ENCODE measurements at regions not wholly inside any gene's neighbourhood (a gene's known extent, or its start where the extent isn't known, plus 50 kb on each side); places are given as distances from the start of the nearest gene placed in this dataset.
"Not testable (repeated sequence)": the region's sequence is repeated elsewhere in the genome, so short reads cannot be mapped to it uniquely, and the experiment has no call there.

- H3K9ac ChIP-seq (ENCODE audit: low read length): no peak overlapping the region
- no peaks in the 10 kb centered on the region for H3K27me3 ChIP-seq (ENCODE audit: insufficient read depth, low read depth, low read length)
- H2AFZ ChIP-seq (ENCODE audit: low read depth, low read length): no peak overlapping the region
- H4K20me1 ChIP-seq (ENCODE audit: insufficient read depth): no peaks in the 10 kb centered on the region
- H3F3A ChIP-seq (ENCODE audit: insufficient read depth, low read length, poor library complexity, severe bottlenecking): no peaks in the 10 kb centered on the region
- H3K4me2 ChIP-seq (ENCODE audit: low read length): no peak overlapping the region
- H3K9me2 ChIP-seq (ENCODE audit: insufficient read depth, low read length): no peaks in the 10 kb centered on the region
- H3K9me3 ChIP-seq (ENCODE audit: low read length): no peaks in the 10 kb centered on the region
- TF ChIP-seq POLR2AphosphoS5 (IDR thresholded peaks at IDR 0.05) (no peak), MXI1 (conservative IDR thresholded peaks at IDR 0.05; ENCODE audit: poor library complexity, severe bottlenecking) (no peak), RAD21 (conservative IDR thresholded peaks at IDR 0.05) (no peak), EZH2 (IDR thresholded peaks at IDR 0.05; ENCODE audit: borderline replicate concordance, insufficient read depth, low read length, poor library complexity, severe bottlenecking) (no peak), EP300 (conservative IDR thresholded peaks at IDR 0.05; ENCODE audit: poor library complexity, severe bottlenecking) (no peak), CTCF (IDR thresholded peaks at IDR 0.05; ENCODE audit: poor library complexity, severe bottlenecking) (no peak), REST (IDR thresholded peaks at IDR 0.05; ENCODE audit: borderline replicate concordance) (no peak), TAF1 (IDR thresholded peaks at IDR 0.05; ENCODE audit: low read depth) (no peak), SMC3 (conservative IDR thresholded peaks at IDR 0.05; ENCODE audit: poor library complexity) (no peak)
- H3K4me3 ChIP-seq (ENCODE audit: low read length): no peak overlapping the region
- no peak overlapping the region for H3K27ac ChIP-seq (ENCODE audit: low read length)
- H3K79me2 ChIP-seq (replicated peaks; ENCODE audit: insufficient read depth, low read length): no peaks in the 10 kb centered on the region
- no peaks in the 10 kb centered on the region for H3K36me3 ChIP-seq (ENCODE audit: insufficient read depth, low read length)
Measured at GRCh38 chr12:126286203-126286602, 1221.0 kb downstream of the AACS start.

GRCh38 chr12:126290456-126290855 lies 1225.2 kb downstream of the AACS start:
- H3K4me2 ChIP-seq (ENCODE audit: low read length): no peak overlapping the region
- H3K27me3 ChIP-seq (ENCODE audit: insufficient read depth, low read depth, low read length): no peaks in the 10 kb centered on the region
- no peaks in the 10 kb centered on the region for H3F3A ChIP-seq (ENCODE audit: insufficient read depth, low read length, poor library complexity, severe bottlenecking)
- H2AFZ ChIP-seq (ENCODE audit: low read depth, low read length): no peak overlapping the region
- no peaks in the 10 kb centered on the region for H3K9me3 ChIP-seq (ENCODE audit: low read length)
- H3K9me2 ChIP-seq (ENCODE audit: insufficient read depth, low read length): no peaks in the 10 kb centered on the region
- no peak overlapping the region for H3K9ac ChIP-seq (ENCODE audit: low read length)
- TF ChIP-seq SMC3 (conservative IDR thresholded peaks at IDR 0.05; ENCODE audit: poor library complexity) (no peak), MXI1 (conservative IDR thresholded peaks at IDR 0.05; ENCODE audit: poor library complexity, severe bottlenecking) (no peak), EZH2 (IDR thresholded peaks at IDR 0.05; ENCODE audit: borderline replicate concordance, insufficient read depth, low read length, poor library complexity, severe bottlenecking) (no peak), EP300 (conservative IDR thresholded peaks at IDR 0.05; ENCODE audit: poor library complexity, severe bottlenecking) (no peak), TAF1 (IDR thresholded peaks at IDR 0.05; ENCODE audit: low read depth) (no peak), RAD21 (conservative IDR thresholded peaks at IDR 0.05) (no peak), REST (IDR thresholded peaks at IDR 0.05; ENCODE audit: borderline replicate concordance) (no peak), CTCF (IDR thresholded peaks at IDR 0.05; ENCODE audit: poor library complexity, severe bottlenecking) (no peak), POLR2AphosphoS5 (IDR thresholded peaks at IDR 0.05) (no peak)
- no peak overlapping the region for H3K27ac ChIP-seq (ENCODE audit: low read length)
- H3K36me3 ChIP-seq (ENCODE audit: insufficient read depth, low read length): no peaks in the 10 kb centered on the region
- H4K20me1 ChIP-seq (ENCODE audit: insufficient read depth): no peaks in the 10 kb centered on the region
- H3K79me2 ChIP-seq (replicated peaks; ENCODE audit: insufficient read depth, low read length): no peaks in the 10 kb centered on the region
- no peak overlapping the region for H3K4me3 ChIP-seq (ENCODE audit: low read length)

GRCh38 chr12:126291987-126292386 lies 1226.8 kb downstream of the AACS start:
- not testable (repeated sequence) for H3K4me2 ChIP-seq (ENCODE audit: low read length); H2AFZ ChIP-seq (ENCODE audit: low read depth, low read length); H3K79me2 ChIP-seq (replicated peaks; ENCODE audit: insufficient read depth, low read length); H3K9ac ChIP-seq (ENCODE audit: low read length); H3K36me3 ChIP-seq (ENCODE audit: insufficient read depth, low read length); H3F3A ChIP-seq (ENCODE audit: insufficient read depth, low read length, poor library complexity, severe bottlenecking); H3K9me2 ChIP-seq (ENCODE audit: insufficient read depth, low read length); H3K27me3 ChIP-seq (ENCODE audit: insufficient read depth, low read depth, low read length); H4K20me1 ChIP-seq (ENCODE audit: insufficient read depth); H3K27ac ChIP-seq (ENCODE audit: low read length); H3K4me3 ChIP-seq (ENCODE audit: low read length); H3K9me3 ChIP-seq (ENCODE audit: low read length)
